ENCODE measurements at regions not wholly inside any gene's neighbourhood (a gene's known extent, or its start where the extent isn't known, plus 50 kb on each side); places are given as distances from the start of the nearest gene placed in this dataset.

DNA sequence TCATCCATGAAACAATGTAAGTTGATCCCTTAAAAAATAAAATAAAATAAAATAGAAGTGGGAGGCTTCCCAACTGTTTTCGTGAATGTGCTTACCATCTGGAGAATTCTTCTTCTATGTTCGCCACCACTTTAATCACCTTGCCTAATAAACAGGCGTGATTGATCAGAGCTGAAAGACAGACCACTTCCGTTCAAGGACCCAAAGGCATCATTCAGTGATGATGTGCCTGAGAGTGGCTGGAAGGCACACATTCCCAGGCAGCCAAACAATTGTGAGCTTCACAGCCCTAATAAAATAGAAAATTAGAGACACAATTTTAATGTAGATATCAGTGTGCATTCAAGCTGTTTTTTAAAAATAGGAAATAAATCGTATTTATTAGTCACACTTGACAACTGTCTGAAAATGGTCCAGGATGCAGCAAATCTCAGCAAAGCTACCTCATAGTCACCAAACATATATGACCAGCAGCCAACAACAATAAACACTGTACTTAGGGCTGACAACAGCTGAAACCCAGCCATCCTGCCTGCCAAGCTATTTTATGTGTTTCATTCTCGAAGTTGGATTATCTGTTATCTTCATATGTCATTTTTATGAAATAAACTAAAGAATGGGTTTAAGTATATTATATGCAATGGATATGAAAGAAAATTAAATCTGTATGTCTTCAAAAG lies 163.2 kb upstream of the FAM9B start:
- no peak for DNase-seq
- Histone ChIP-seq H3K27ac (no peak overlapping the region), H3K4me1 (no peaks in the 10 kb centered on the region), H3K4me3 (no peak overlapping the region), H3K36me3 (no peaks in the 10 kb centered on the region), H3K27me3 (no peaks in the 10 kb centered on the region), H3K9me3 (no peaks in the 10 kb centered on the region)
- TF ChIP-seq, protein P1, sequence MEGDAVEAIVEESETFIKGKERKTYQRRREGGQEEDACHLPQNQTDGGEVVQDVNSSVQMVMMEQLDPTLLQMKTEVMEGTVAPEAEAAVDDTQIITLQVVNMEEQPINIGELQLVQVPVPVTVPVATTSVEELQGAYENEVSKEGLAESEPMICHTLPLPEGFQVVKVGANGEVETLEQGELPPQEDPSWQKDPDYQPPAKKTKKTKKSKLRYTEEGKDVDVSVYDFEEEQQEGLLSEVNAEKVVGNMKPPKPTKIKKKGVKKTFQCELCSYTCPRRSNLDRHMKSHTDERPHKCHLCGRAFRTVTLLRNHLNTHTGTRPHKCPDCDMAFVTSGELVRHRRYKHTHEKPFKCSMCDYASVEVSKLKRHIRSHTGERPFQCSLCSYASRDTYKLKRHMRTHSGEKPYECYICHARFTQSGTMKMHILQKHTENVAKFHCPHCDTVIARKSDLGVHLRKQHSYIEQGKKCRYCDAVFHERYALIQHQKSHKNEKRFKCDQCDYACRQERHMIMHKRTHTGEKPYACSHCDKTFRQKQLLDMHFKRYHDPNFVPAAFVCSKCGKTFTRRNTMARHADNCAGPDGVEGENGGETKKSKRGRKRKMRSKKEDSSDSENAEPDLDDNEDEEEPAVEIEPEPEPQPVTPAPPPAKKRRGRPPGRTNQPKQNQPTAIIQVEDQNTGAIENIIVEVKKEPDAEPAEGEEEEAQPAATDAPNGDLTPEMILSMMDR (IDR thresholded peaks at IDR 0.05), result no peak
- no peak for TF ChIP-seq POLR2A (IDR thresholded peaks at IDR 0.05)

GRCh38 chrX:9204560-9204959 lies 170.6 kb upstream of the FAM9B start:
- no peak overlapping the region for H3K27ac ChIP-seq
- no peaks in the 10 kb centered on the region for H3K36me3 ChIP-seq
- H3K4me3 ChIP-seq, result no peak overlapping the region
- H3K27me3 ChIP-seq, result no peaks in the 10 kb centered on the region
- H3K4me1 ChIP-seq, result no peaks in the 10 kb centered on the region
- no peak for DNase-seq
- no peaks in the 10 kb centered on the region for H3K9me3 ChIP-seq
- TF ChIP-seq, protein P1 (IDR thresholded peaks at IDR 0.05), result no peak
- no peak for TF ChIP-seq POLR2A (IDR thresholded peaks at IDR 0.05)

DNA sequence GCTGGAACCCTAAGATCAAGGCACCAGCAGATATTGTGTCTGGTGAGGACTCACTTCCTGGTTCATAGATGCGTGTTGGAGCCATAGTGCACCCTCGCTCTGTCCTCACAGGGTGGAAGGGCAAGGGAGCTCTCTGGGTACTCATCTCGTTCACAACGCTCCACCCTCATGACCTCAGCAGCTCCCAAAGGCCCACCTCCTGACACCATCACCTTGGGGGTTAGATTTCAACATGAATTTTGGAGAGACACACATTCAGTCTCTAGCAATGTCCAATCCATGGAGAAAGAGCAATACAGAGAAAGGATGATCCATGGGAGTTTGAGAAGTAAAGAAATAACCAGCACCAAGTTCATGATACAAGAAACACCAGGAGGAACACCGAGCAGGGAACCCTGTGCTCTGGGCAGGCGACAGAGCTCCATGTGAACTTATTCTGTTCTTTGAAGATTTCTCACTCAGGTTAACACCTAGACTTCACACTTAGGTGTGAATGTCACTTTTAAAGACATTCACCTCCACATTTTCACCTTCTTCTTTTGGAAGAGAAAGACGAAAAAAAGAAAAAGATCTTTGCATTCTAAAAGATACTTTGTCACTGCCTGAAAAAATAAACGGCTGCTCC lies 171.8 kb upstream of the FAM9B start:
- Histone ChIP-seq H3K27me3 (no peaks in the 10 kb centered on the region), H3K4me3 (no peak overlapping the region)
- no peak for DNase-seq

GRCh38 chrX:9207142-9207541 lies 173.2 kb upstream of the FAM9B start:
- Histone ChIP-seq H3K36me3 (no peaks in the 10 kb centered on the region), H3K27me3 (no peaks in the 10 kb centered on the region), H3K4me1 (no peaks in the 10 kb centered on the region), H3K9me3 (no peaks in the 10 kb centered on the region), H3K27ac (no peak overlapping the region), H3K4me3 (no peak overlapping the region)
- no peak for DNase-seq
- TF ChIP-seq, protein P1 (IDR thresholded peaks at IDR 0.05), result no peak
- no peak for TF ChIP-seq POLR2A (IDR thresholded peaks at IDR 0.05)

More for the DNA sequence above, 171.8 kb upstream of the FAM9B start:
- TF ChIP-seq, protein P1 (IDR thresholded peaks at IDR 0.05), result no peak
- TF ChIP-seq POLR2A (IDR thresholded peaks at IDR 0.05), result no peak
- H3K27ac ChIP-seq, result no peak overlapping the region
- no peaks in the 10 kb centered on the region for H3K4me1 ChIP-seq
- no peaks in the 10 kb centered on the region for H3K36me3 ChIP-seq
- H3K9me3 ChIP-seq, result no peaks in the 10 kb centered on the region

GRCh38 chrX:9211269-9211668 lies 177.3 kb upstream of the FAM9B start:
- H3K9me3 ChIP-seq, result no peaks in the 10 kb centered on the region
- H3K27ac ChIP-seq, result no peak overlapping the region
- DNase-seq, result no peak
- TF ChIP-seq POLR2A (IDR thresholded peaks at IDR 0.05), result no peak
- TF ChIP-seq, protein P1 (IDR thresholded peaks at IDR 0.05), result no peak
- H3K36me3 ChIP-seq, result no peaks in the 10 kb centered on the region
- H3K4me1 ChIP-seq, result no peaks in the 10 kb centered on the region
- H3K4me3 ChIP-seq, result no peak overlapping the region
- no peaks in the 10 kb centered on the region for H3K27me3 ChIP-seq
